Progenitor cell of endocrine pancreas (in vitro differentiated cells): ENCODE measurements at regions not wholly inside any gene's neighbourhood (a gene's known extent, or its start where the extent isn't known, plus 50 kb on each side); places are given as distances from the start of the nearest gene placed in this dataset.

ENCODE experiments used
- DNase-seq: peaks from one replicate; pipeline ENCODE4 v3.0.0; 2021; ENCODE audit warnings: low spot score; ENCODE audit not compliant: unreplicated experiment
- H3K27ac Mint-ChIP-seq: 2 replicates; pipeline ENCODE4 v1.8.0; 2021; ENCODE audit warnings: mild to moderate bottlenecking, moderate library complexity, mixed read lengths
- H3K27me3 Mint-ChIP-seq: 2 replicates; pipeline ENCODE4 v1.8.0; 2021; ENCODE audit warnings: mixed read lengths
- H3K36me3 Mint-ChIP-seq: 2 replicates; pipeline ENCODE4 v1.8.0; 2022; ENCODE audit warnings: mixed read lengths; ENCODE audit not compliant: insufficient read depth
- H3K4me1 Mint-ChIP-seq: 2 replicates; pipeline ENCODE4 v1.8.0; 2021; ENCODE audit warnings: low read depth, mixed read lengths
- H3K4me3 Mint-ChIP-seq: 2 replicates; pipeline ENCODE4 v1.8.0; 2021; ENCODE audit warnings: low read depth, mild to moderate bottlenecking, moderate library complexity, mixed read lengths
- H3K9me3 Mint-ChIP-seq: 2 replicates; pipeline ENCODE4 v1.8.0; 2021; ENCODE audit warnings: low read depth, mixed read lengths
- TF ChIP-seq, protein P1 (sequence below): fragments of 200-600 bp; sonication (generic); IDR thresholded peaks from one replicate; pipeline ENCODE4 v1.5.0; 2021; ENCODE audit warnings: antibody characterized with exemption, mild to moderate bottlenecking; ENCODE audit not compliant: unreplicated experiment

DNA sequence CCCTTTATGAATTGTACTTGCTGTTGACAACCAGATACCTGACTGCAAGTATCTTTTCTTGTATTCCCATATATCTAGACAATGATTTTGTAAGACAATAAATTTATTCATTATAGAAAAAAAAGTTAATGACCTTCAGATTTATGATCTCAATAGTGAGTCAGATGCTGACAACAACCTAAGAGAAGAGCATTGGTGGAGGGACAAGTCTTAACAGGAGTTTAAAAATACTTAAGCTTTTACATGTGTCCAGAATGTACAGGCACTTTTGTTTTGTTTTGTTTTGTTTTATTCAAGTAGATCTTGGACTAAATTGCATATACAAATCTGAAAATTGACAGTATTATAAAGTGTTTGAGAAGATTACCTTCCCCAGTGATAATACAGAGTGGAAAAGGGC lies 1544.6 kb upstream of the B3GALT2 start:
- no peak overlapping the region for H3K4me3 Mint-ChIP-seq
- H3K36me3 Mint-ChIP-seq: no peaks in the 10 kb centered on the region
- no peak for DNase-seq
- TF ChIP-seq, protein P1, sequence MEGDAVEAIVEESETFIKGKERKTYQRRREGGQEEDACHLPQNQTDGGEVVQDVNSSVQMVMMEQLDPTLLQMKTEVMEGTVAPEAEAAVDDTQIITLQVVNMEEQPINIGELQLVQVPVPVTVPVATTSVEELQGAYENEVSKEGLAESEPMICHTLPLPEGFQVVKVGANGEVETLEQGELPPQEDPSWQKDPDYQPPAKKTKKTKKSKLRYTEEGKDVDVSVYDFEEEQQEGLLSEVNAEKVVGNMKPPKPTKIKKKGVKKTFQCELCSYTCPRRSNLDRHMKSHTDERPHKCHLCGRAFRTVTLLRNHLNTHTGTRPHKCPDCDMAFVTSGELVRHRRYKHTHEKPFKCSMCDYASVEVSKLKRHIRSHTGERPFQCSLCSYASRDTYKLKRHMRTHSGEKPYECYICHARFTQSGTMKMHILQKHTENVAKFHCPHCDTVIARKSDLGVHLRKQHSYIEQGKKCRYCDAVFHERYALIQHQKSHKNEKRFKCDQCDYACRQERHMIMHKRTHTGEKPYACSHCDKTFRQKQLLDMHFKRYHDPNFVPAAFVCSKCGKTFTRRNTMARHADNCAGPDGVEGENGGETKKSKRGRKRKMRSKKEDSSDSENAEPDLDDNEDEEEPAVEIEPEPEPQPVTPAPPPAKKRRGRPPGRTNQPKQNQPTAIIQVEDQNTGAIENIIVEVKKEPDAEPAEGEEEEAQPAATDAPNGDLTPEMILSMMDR: no peak
- no peaks in the 10 kb centered on the region for H3K27me3 Mint-ChIP-seq
- no peak overlapping the region for H3K27ac Mint-ChIP-seq
- no peaks in the 10 kb centered on the region for H3K9me3 Mint-ChIP-seq
- no peaks in the 10 kb centered on the region for H3K4me1 Mint-ChIP-seq

DNA sequence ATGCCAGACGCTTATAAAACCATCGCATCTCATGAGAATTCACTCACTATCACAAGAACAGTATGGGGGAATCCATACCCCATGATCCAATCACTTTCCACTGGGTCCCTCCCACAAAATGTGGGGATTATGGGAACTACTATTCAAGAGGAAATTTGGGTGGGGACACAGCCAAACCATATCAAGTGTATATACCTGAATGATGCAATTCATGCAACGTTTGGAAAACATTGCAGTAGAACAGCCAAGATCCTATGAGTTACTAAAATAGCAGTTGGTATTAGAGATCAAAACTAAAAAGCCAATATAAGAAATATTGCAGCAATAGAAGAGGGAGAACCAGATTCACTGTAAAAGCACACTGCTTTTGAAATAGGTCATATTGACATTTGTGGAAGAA lies 1543.9 kb upstream of the B3GALT2 start:
- no peak for DNase-seq
- Mint-ChIP-seq H3K36me3 (no peaks in the 10 kb centered on the region), H3K4me1 (no peaks in the 10 kb centered on the region), H3K27ac (no peak overlapping the region), H3K4me3 (no peak overlapping the region), H3K27me3 (no peaks in the 10 kb centered on the region), H3K9me3 (no peaks in the 10 kb centered on the region)
- TF ChIP-seq, protein P1: no peak

DNA sequence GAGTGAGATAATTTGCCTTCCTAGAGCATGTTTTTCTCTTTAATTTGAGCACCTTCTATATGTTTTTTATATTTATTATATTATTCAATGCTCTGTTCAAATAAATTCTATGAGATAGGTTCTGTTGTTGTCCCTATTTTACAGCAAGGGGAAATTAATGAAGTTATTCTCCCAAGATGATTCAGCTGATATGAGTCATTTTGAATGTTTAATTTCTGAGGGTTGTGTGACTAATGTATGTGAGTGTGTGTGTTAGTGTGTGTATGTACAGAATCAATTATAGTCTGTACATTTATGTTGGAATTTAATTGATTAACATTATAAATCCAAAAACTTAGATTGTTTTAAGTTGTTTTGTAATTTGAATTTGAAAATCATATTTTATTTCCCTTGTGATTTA lies 1536.7 kb upstream of the B3GALT2 start:
- no peaks in the 10 kb centered on the region for H3K36me3 Mint-ChIP-seq
- H3K9me3 Mint-ChIP-seq: no peaks in the 10 kb centered on the region
- no peaks in the 10 kb centered on the region for H3K27me3 Mint-ChIP-seq
- TF ChIP-seq, protein P1: no peak
- no peak for DNase-seq
- H3K4me3 Mint-ChIP-seq: no peak overlapping the region
- no peaks in the 10 kb centered on the region for H3K4me1 Mint-ChIP-seq
- no peak overlapping the region for H3K27ac Mint-ChIP-seq

DNA sequence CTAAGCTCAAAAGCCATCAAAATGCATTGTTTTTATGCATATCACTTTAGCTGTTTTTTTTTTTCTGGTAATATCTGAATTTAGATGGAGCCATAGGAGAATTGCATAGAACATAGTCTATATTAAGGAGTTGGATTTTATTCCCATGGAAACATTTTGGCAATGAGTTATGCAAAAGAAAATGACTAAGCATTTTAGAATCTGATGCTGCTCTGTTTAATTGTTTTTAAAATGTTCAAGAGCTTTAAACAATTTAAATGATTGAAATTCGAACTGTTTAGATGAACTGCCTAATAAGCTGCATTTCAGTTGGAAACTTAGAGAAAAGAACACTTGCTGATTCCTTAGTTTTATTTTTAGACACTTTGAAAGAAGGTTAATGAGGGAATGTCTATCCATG lies 1531.5 kb upstream of the B3GALT2 start:
- no peak for DNase-seq
- H3K9me3 Mint-ChIP-seq: no peaks in the 10 kb centered on the region
- TF ChIP-seq, protein P1: no peak
- H3K4me3 Mint-ChIP-seq: no peak overlapping the region
- H3K27me3 Mint-ChIP-seq: no peaks in the 10 kb centered on the region
- no peaks in the 10 kb centered on the region for H3K4me1 Mint-ChIP-seq
- H3K27ac Mint-ChIP-seq: no peak overlapping the region
- H3K36me3 Mint-ChIP-seq: no peaks in the 10 kb centered on the region

DNA sequence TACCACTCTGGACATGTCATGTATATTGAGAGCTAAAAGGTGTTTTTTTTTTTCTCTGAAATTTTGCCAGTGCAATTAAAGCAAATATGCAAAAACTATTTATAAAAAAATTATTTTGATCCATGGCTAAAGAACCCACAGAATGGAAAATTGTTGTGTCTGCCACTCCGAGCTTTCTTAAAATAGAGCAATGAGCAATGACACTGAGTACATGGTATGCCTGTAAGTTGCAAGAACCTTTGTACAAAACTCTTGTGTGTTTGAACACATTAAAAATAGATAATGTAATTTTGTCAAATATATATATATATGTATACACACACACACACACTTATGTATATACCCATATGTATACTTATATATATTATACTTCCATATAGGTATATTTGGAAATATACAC lies 1530.9 kb upstream of the B3GALT2 start:
- Mint-ChIP-seq H3K36me3 (no peaks in the 10 kb centered on the region), H3K27ac (no peak overlapping the region), H3K4me3 (no peak overlapping the region), H3K9me3 (no peaks in the 10 kb centered on the region), H3K27me3 (no peaks in the 10 kb centered on the region), H3K4me1 (no peaks in the 10 kb centered on the region)
- DNase-seq: no peak
- TF ChIP-seq, protein P1: no peak
